GM12878 (cell line): ENCODE measurements at regions not wholly inside any gene's neighbourhood (a gene's known extent, or its start where the extent isn't known, plus 50 kb on each side); places are given as distances from the start of the nearest gene placed in this dataset.

Experiments used
- ATAC-seq: fragments of 200-7000 bp; cut with Tn5 transposase; 3 replicates; pipeline ENCODE4 v1.9.1; 2020; ENCODE audit warnings: mild to moderate bottlenecking, moderate library complexity
- BruUV-seq: library from RNA; stranded (reverse); fragments of 400-500 nt; replicated peaks from 2 replicates; lab custom pipeline; 2021; lab: Mats Ljungman, UMichigan
- CTCF ChIA-PET: fragments of 300-600 bp; sonication (Branson Sonifier 250); formaldehyde crosslinking; extraction: SDS; loops from one replicate; lab custom pipeline; 2021; ENCODE audit warnings: inconsistent platforms; lab: Yijun Ruan, JAX
- POLR2A ChIA-PET: fragments of 350-600 bp; formaldehyde crosslinking; extraction: SDS; loops from one replicate; lab custom pipeline; 2021; ENCODE audit warnings: inconsistent platforms; lab: Charles Lee
- RAD21 ChIA-PET: fragments of 300-600 bp; sonication (Branson Sonifier 250); formaldehyde crosslinking; loops from one replicate; lab custom pipeline; 2023; ENCODE audit warnings: antibody characterized with exemption; ENCODE audit not compliant: unreplicated experiment; lab: Charles Lee
- SMC1A ChIA-PET: fragments of 300-600 bp; sonication (Branson Sonifier 250); formaldehyde crosslinking; loops from one replicate; lab custom pipeline; 2023; ENCODE audit not compliant: unreplicated experiment, uncharacterized antibody; lab: Charles Lee
- DNase-seq: peaks from one replicate; pipeline ENCODE4 v3.0.0-alpha.2; 2011; ENCODE audit warnings: low read depth, low spot score
- FAIRE-seq: peaks from 3 replicates; lab custom pipeline; 2011; peaks lifted over from hg19 to GRCh38; lab: Jason Lieb, UNC
- H2AFZ ChIP-seq: 2 replicates; pipeline ENCODE4 v1.6.0; 2011; ENCODE audit warnings: low read depth, low read length, control low read depth; ENCODE audit not compliant: control insufficient read depth
- H3K27ac ChIP-seq: 2 replicates; pipeline ENCODE4 v1.5.1; 2011; ENCODE audit warnings: control low read depth; ENCODE audit not compliant: control insufficient read depth, insufficient read depth
- H3K27me3 ChIP-seq, 2 experiments: replicated peaks in 1 of 2; 2 replicates each; pipeline versions ENCODE4 v1.6.0 to v1.6.1; 2011; ENCODE audit warnings: low read length in 1 of 2; ENCODE audit not compliant: control insufficient read depth in 2 of 2, insufficient read depth in 2 of 2
- H3K36me3 ChIP-seq, 2 experiments: 2 replicates each; pipeline ENCODE4 v1.5.1; 2011; ENCODE audit warnings: low read length in 1 of 2; ENCODE audit not compliant: control insufficient read depth in 2 of 2, insufficient read depth in 2 of 2
- H3K4me1 ChIP-seq: 2 replicates; pipeline ENCODE4 v1.6.1; 2011; ENCODE audit warnings: mild to moderate bottlenecking, low read length, moderate library complexity, mixed read lengths; ENCODE audit not compliant: control insufficient read depth, insufficient read depth
- H3K4me2 ChIP-seq: 2 replicates; pipeline ENCODE4 v1.6.0; 2011; ENCODE audit warnings: control low read depth; ENCODE audit not compliant: control insufficient read depth, insufficient read depth
- H3K4me3 ChIP-seq: fragments of 200-600 bp; sonication (generic); 2 replicates; pipeline ENCODE4 v1.5.1; 2016
- H3K79me2 ChIP-seq: 2 replicates; pipeline ENCODE4 v1.6.0; 2011; ENCODE audit warnings: low read length; ENCODE audit not compliant: control insufficient read depth, insufficient read depth
- H3K9ac ChIP-seq: 2 replicates; pipeline ENCODE4 v1.8.0; 2011; ENCODE audit warnings: low read length, control low read depth, mixed read lengths; ENCODE audit not compliant: control insufficient read depth, insufficient read depth
- H3K9me3 ChIP-seq: replicated peaks from 3 replicates; pipeline ENCODE4 v1.5.1; 2011; ENCODE audit warnings: mild to moderate bottlenecking, low read length; ENCODE audit not compliant: control insufficient read depth, insufficient read depth
- H4K20me1 ChIP-seq: 2 replicates; pipeline ENCODE4 v1.6.0; 2011; ENCODE audit not compliant: control insufficient read depth, insufficient read depth
- CBX5 ChIP-seq: sonication (generic); IDR thresholded peaks from 2 replicates; pipeline ENCODE4 v1.6.1; 2016; ENCODE audit warnings: low read depth, moderate library complexity, mild to moderate bottlenecking, inconsistent platforms
- EED ChIP-seq: sonication (generic); IDR thresholded peaks from 2 replicates; pipeline ENCODE4 v1.6.1; 2016; ENCODE audit warnings: antibody characterized with exemption, low read depth
- HDGF ChIP-seq: fragments of 450-650 bp; IDR thresholded peaks from 2 replicates; pipeline ENCODE4 v1.6.1; 2016; ENCODE audit warnings: antibody characterized with exemption
- JUND ChIP-seq: IDR thresholded peaks from 2 replicates; pipeline ENCODE4 v1.6.1; 2012; ENCODE audit warnings: low read depth, mild to moderate bottlenecking, low read length, improper control_type of control experiment, moderate library complexity
- NBN ChIP-seq: fragments of 450-650 bp; IDR thresholded peaks from 2 replicates; pipeline ENCODE4 v1.6.1; 2016
- RB1 ChIP-seq: fragments of 450-650 bp; formaldehyde crosslinking; IDR thresholded peaks from 2 replicates; pipeline ENCODE4 v1.6.1; 2017; ENCODE audit warnings: mild to moderate bottlenecking, borderline replicate concordance
- SMARCA5 ChIP-seq: fragments of 450-650 bp; IDR thresholded peaks from 2 replicates; pipeline ENCODE4 v1.6.1; 2017; ENCODE audit warnings: mild to moderate bottlenecking
- STAT1 ChIP-seq: fragments of 450-650 bp; conservative IDR thresholded peaks from 2 replicates; pipeline ENCODE4 v1.6.1; 2014; ENCODE audit warnings: antibody characterized with exemption, mild to moderate bottlenecking
- SUZ12 ChIP-seq: fragments of 200-600 bp; sonication (generic); IDR thresholded peaks from one replicate; pipeline ENCODE4 v1.6.1; 2018; ENCODE audit warnings: antibody characterized with exemption, mild to moderate bottlenecking; ENCODE audit not compliant: unreplicated experiment
- ZNF24 ChIP-seq: fragments of 450-650 bp; IDR thresholded peaks from 2 replicates; pipeline ENCODE4 v1.6.1; 2017; ENCODE audit warnings: antibody characterized with exemption, mild to moderate bottlenecking
- WGBS: methylation state at CpG from one replicate; pipeline ENCODE4 v1.1.6; 2016; ENCODE audit warnings: low lambda C conversion rate; ENCODE audit not compliant: insufficient replicate concordance, insufficient coverage; ENCODE audit errors: missing lambda C conversion rate; 5-methylcytosine and 5-hydroxymethylcytosine counted together
- in situ Hi-C: fragments of 300-500 bp; cut with MboI; formaldehyde crosslinking; loops from 9 replicates; pipeline ENCODE4 v1.14.3; 2018; ENCODE audit warnings: mixed read lengths
- intact Hi-C: fragments of 100-400 bp; cut with micrococcal nuclease; formaldehyde crosslinking; loops from one replicate; pipeline ENCODE4 v1.14.2; 2022; ENCODE audit not compliant: unreplicated experiment
- TF ChIP-seq, protein P1 (sequence below): IDR thresholded peaks from 2 replicates; pipeline ENCODE4 v1.6.1; 2012; ENCODE audit warnings: mild to moderate bottlenecking, low read depth, low read length
- TF ChIP-seq, protein P2 (sequence below): fragments of 150-350 bp; IDR thresholded peaks from 2 replicates; pipeline ENCODE4 v1.6.1; 2016; ENCODE audit warnings: low read depth, low read length
- TF ChIP-seq, protein P3 (sequence below): IDR thresholded peaks from 2 replicates; pipeline ENCODE4 v1.6.1; 2011; ENCODE audit warnings: low read depth, low read length, improper control_type of control experiment, borderline replicate concordance

DNA sequence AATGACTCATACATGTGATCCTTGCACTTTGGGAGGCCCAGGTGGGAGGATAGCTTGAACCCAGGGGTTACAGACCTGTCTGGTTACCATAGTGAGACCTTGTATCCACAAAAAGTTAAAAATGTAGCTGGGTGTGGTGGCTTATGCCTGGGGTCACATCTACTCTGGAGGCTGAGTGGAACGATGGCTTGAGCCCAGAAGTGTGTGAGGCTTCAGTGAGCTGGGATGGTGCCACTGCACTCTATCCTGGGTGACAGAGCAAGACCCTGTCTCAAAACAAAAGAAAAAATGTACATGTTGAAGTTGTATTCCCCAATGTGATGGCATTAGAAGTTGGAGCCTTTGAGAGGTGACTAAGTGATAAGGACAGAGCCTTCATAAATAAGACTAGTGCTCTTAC lies 409.4 kb upstream of the PABPC4L start:
- in situ Hi-C loops, result no loop called here

More for the DNA sequence above, 409.4 kb upstream of the PABPC4L start:
- TF ChIP-seq HDGF (no peak), CBX5 (no peak), SMARCA5 (no peak), EED (no peak), RB1 (no peak), NBN (no peak), SUZ12 (no peak), STAT1 (no peak), JUND (no peak), ZNF24 (no peak)
- TF ChIP-seq, protein P1, sequence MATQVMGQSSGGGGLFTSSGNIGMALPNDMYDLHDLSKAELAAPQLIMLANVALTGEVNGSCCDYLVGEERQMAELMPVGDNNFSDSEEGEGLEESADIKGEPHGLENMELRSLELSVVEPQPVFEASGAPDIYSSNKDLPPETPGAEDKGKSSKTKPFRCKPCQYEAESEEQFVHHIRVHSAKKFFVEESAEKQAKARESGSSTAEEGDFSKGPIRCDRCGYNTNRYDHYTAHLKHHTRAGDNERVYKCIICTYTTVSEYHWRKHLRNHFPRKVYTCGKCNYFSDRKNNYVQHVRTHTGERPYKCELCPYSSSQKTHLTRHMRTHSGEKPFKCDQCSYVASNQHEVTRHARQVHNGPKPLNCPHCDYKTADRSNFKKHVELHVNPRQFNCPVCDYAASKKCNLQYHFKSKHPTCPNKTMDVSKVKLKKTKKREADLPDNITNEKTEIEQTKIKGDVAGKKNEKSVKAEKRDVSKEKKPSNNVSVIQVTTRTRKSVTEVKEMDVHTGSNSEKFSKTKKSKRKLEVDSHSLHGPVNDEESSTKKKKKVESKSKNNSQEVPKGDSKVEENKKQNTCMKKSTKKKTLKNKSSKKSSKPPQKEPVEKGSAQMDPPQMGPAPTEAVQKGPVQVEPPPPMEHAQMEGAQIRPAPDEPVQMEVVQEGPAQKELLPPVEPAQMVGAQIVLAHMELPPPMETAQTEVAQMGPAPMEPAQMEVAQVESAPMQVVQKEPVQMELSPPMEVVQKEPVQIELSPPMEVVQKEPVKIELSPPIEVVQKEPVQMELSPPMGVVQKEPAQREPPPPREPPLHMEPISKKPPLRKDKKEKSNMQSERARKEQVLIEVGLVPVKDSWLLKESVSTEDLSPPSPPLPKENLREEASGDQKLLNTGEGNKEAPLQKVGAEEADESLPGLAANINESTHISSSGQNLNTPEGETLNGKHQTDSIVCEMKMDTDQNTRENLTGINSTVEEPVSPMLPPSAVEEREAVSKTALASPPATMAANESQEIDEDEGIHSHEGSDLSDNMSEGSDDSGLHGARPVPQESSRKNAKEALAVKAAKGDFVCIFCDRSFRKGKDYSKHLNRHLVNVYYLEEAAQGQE, result no peak
- TF ChIP-seq, protein P2, sequence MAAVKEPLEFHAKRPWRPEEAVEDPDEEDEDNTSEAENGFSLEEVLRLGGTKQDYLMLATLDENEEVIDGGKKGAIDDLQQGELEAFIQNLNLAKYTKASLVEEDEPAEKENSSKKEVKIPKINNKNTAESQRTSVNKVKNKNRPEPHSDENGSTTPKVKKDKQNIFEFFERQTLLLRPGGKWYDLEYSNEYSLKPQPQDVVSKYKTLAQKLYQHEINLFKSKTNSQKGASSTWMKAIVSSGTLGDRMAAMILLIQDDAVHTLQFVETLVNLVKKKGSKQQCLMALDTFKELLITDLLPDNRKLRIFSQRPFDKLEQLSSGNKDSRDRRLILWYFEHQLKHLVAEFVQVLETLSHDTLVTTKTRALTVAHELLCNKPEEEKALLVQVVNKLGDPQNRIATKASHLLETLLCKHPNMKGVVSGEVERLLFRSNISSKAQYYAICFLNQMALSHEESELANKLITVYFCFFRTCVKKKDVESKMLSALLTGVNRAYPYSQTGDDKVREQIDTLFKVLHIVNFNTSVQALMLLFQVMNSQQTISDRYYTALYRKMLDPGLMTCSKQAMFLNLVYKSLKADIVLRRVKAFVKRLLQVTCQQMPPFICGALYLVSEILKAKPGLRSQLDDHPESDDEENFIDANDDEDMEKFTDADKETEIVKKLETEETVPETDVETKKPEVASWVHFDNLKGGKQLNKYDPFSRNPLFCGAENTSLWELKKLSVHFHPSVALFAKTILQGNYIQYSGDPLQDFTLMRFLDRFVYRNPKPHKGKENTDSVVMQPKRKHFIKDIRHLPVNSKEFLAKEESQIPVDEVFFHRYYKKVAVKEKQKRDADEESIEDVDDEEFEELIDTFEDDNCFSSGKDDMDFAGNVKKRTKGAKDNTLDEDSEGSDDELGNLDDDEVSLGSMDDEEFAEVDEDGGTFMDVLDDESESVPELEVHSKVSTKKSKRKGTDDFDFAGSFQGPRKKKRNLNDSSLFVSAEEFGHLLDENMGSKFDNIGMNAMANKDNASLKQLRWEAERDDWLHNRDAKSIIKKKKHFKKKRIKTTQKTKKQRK, result no peak
- TF ChIP-seq, protein P3, sequence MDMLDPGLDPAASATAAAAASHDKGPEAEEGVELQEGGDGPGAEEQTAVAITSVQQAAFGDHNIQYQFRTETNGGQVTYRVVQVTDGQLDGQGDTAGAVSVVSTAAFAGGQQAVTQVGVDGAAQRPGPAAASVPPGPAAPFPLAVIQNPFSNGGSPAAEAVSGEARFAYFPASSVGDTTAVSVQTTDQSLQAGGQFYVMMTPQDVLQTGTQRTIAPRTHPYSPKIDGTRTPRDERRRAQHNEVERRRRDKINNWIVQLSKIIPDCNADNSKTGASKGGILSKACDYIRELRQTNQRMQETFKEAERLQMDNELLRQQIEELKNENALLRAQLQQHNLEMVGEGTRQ, result no peak
- Histone ChIP-seq H2AFZ (no peak overlapping the region), H3K36me3 (no peaks in the 10 kb centered on the region), H3K9ac (no peak overlapping the region), H3K79me2 (no peaks in the 10 kb centered on the region), H3K9me3 (no peaks in the 10 kb centered on the region), H3K27me3 (no peaks in the 10 kb centered on the region), H4K20me1 (no peaks in the 10 kb centered on the region), H3K27ac (no peak overlapping the region), H3K4me3 (no peak overlapping the region), H3K4me1 (no peaks in the 10 kb centered on the region), H3K4me2 (no peak overlapping the region)
- ChIA-PET RAD21 (no interaction called here), CTCF (no interaction called here), POLR2A (no interaction called here), SMC1A (interaction anchor here (1.4 kb wide), 1 partner anchor 16 kb away, joined by 3 read pairs; no protein-coding TSS in a partner anchor)
- FAIRE-seq (no peak), ATAC-seq (no peak), DNase-seq (no peak)
- WGBS, result 0% methylated on average over 1 of the region's 1 CpG
- intact Hi-C loops, result no loop called here
- BruUV-seq, result no TSS peak
